T-cell (primary cell): ENCODE measurements at regions not wholly inside any gene's neighbourhood (a gene's known extent, or its start where the extent isn't known, plus 50 kb on each side); places are given as distances from the start of the nearest gene placed in this dataset.

Source experiments
- ATAC-seq, 4 experiments: fragments of 200-7000 bp in 3 of 4; fragments of 150-1000 bp in 1 of 4; cut with Tn5 transposase; replicated peaks in 1 of 4; 1 replicate in 3 of 4; 2 replicates in 1 of 4; pipeline ENCODE4 v1.10.0; 2021; ENCODE audit warnings: moderate library complexity in 3 of 4, mild to moderate bottlenecking in 2 of 4, moderate number of reproducible peaks in 1 of 4
- CTCF ChIA-PET, 2 donors: fragments of 300-600 bp; sonication (Branson Sonifier 250); formaldehyde crosslinking; loops; one replicate each; lab custom pipeline; 2022; ENCODE audit warnings: antibody characterized with exemption in 2 of 2; lab: Charles Lee
- POLR2A ChIA-PET, 2 donors: fragments of 300-600 bp; sonication (Branson Sonifier 250); formaldehyde crosslinking; loops; one replicate each; lab custom pipeline; 2022; ENCODE audit warnings: antibody characterized with exemption in 2 of 2; lab: Charles Lee
- DNase-seq, 35 experiments: peaks; one replicate each; pipeline versions ENCODE4 v3.0.0 to v3.0.0-alpha.2; 2013 to 2023
- H3K27ac ChIP-seq: one replicate; pipeline ENCODE4 v1.5.1; 2013; ENCODE audit warnings: low read length
- H3K27me3 ChIP-seq, 2 experiments: replicated peaks in 1 of 2; 1 replicate in 1 of 2; 2 replicates in 1 of 2; pipeline versions ENCODE4 v1.6.1 to v1.7.0; 2013; ENCODE audit warnings: low read length in 1 of 2, mixed read lengths in 1 of 2; ENCODE audit not compliant: control insufficient read depth in 2 of 2, insufficient read depth in 2 of 2; ENCODE audit errors: extremely low read depth in 1 of 2
- H3K36me3 ChIP-seq, 2 donors: 1 replicate in 1 of 2; 2 replicates in 1 of 2; pipeline versions ENCODE4 v1.6.1 to v1.7.0; 2013; ENCODE audit warnings: low read length in 1 of 2; ENCODE audit not compliant: control insufficient read depth in 2 of 2, insufficient read depth in 1 of 2; ENCODE audit errors: extremely low read depth in 1 of 2
- H3K4me1 ChIP-seq, 2 experiments: 1 replicate in 1 of 2; 2 replicates in 1 of 2; pipeline versions ENCODE4 v1.6.1 to v1.7.0; 2013; ENCODE audit warnings: low read length in 2 of 2, mixed read lengths in 1 of 2; ENCODE audit not compliant: insufficient read depth in 2 of 2, control insufficient read depth in 1 of 2; ENCODE audit errors: extremely low read depth in 1 of 2
- H3K4me3 ChIP-seq, 2 donors: 1 replicate in 1 of 2; 2 replicates in 1 of 2; pipeline versions ENCODE4 v1.5.1 to v1.7.0; 2013; ENCODE audit warnings: mild to moderate bottlenecking in 2 of 2, low read length in 1 of 2, moderate library complexity in 1 of 2; ENCODE audit not compliant: control insufficient read depth in 1 of 2; ENCODE audit errors: extremely low read depth in 1 of 2
- H3K9me3 ChIP-seq: 2 replicates; pipeline ENCODE4 v1.7.0; 2013
- H3K27ac Mint-ChIP-seq, 2 donors: one replicate each; pipeline ENCODE4 v1.8.0; 2020 to 2021; ENCODE audit warnings: mild to moderate bottlenecking in 2 of 2, mixed read lengths in 2 of 2
- H3K27me3 Mint-ChIP-seq, 2 donors: one replicate each; pipeline ENCODE4 v1.8.0; 2021 to 2022; ENCODE audit warnings: mixed read lengths in 2 of 2
- H3K36me3 Mint-ChIP-seq: one replicate; pipeline ENCODE4 v1.8.0; 2021; ENCODE audit warnings: mixed read lengths
- H3K4me1 Mint-ChIP-seq, 3 donors: one replicate each; pipeline ENCODE4 v1.8.0; 2020 to 2022; ENCODE audit warnings: mixed read lengths in 3 of 3, mild to moderate bottlenecking in 1 of 3
- H3K4me3 Mint-ChIP-seq, 3 donors: one replicate each; pipeline ENCODE4 v1.8.0; 2020 to 2022; ENCODE audit warnings: mild to moderate bottlenecking in 3 of 3, mixed read lengths in 3 of 3, moderate library complexity in 3 of 3
- H3K9me3 Mint-ChIP-seq, 3 donors: one replicate each; pipeline ENCODE4 v1.8.0; 2020 to 2022; ENCODE audit warnings: mixed read lengths in 3 of 3
- WGBS: methylation state at CpG from one replicate; pipeline ENCODE4 v1.1.5; 2013; ENCODE audit warnings: missing lambda C conversion rate; ENCODE audit not compliant: insufficient coverage; 5-methylcytosine and 5-hydroxymethylcytosine counted together

GRCh38 chr15:70399204-70399603 lies 301.5 kb upstream of the TLE3 start:
- no peak for ATAC-seq
- Mint-ChIP-seq H3K27ac (no peak overlapping the region), H3K27me3 (peaks cover 9 to 10% of the 10 kb centered on the region in 2 donors), H3K4me3 (no peak overlapping the region), H3K36me3 (no peaks in the 10 kb centered on the region), H3K4me1 (no peaks in the 10 kb centered on the region), H3K9me3 (no peaks in the 10 kb centered on the region)
- H3K4me3 ChIP-seq: no peak overlapping the region
- no peaks in the 10 kb centered on the region for H3K4me1 ChIP-seq
- no peaks in the 10 kb centered on the region for H3K9me3 ChIP-seq
- POLR2A ChIA-PET: no interaction called here
- H3K36me3 ChIP-seq: no peaks in the 10 kb centered on the region
- no peak for DNase-seq
- CTCF ChIA-PET: no interaction called here
- no peak overlapping the region for H3K27ac ChIP-seq
- H3K27me3 ChIP-seq: peaks cover 0 to 18% of the 10 kb centered on the region in 2 experiments

GRCh38 chr15:70398694-70399093 lies 301.0 kb upstream of the TLE3 start:
- POLR2A ChIA-PET: no interaction called here
- ATAC-seq: no peak
- no peaks in the 10 kb centered on the region for H3K36me3 Mint-ChIP-seq
- WGBS: 100% methylated on average over 1 of the region's 4 CpGs
- H3K4me3 ChIP-seq: no peak overlapping the region
- CTCF ChIA-PET: interaction anchor here in 1 of 2 donors (0.9 kb wide), 1 partner anchor 822 kb away, joined by 3 read pairs; no protein-coding TSS in a partner anchor
- no peak overlapping the region for H3K27ac ChIP-seq
- H3K27ac Mint-ChIP-seq: no peak overlapping the region
- H3K36me3 ChIP-seq: no peaks in the 10 kb centered on the region
- H3K27me3 ChIP-seq: peaks cover 0 to 15% of the 10 kb centered on the region in 2 experiments
- no peaks in the 10 kb centered on the region for H3K9me3 ChIP-seq
- peaks cover 9 to 10% of the 10 kb centered on the region in 2 donors for H3K27me3 Mint-ChIP-seq
- H3K4me3 Mint-ChIP-seq: no peak overlapping the region
- H3K4me1 ChIP-seq: no peaks in the 10 kb centered on the region
- no peak for DNase-seq
- H3K4me1 Mint-ChIP-seq: no peaks in the 10 kb centered on the region
- no peaks in the 10 kb centered on the region for H3K9me3 Mint-ChIP-seq

- WGBS: no CpG with 5 or more reads among the region's 9 CpGs
- ATAC-seq: no peak
Measured at GRCh38 chr15:70396807-70397206, 299.1 kb upstream of the TLE3 start.

GRCh38 chr15:70395164-70395563 lies 297.4 kb upstream of the TLE3 start:
- H3K27me3 ChIP-seq: peaks cover 0 to 12% of the 10 kb centered on the region in 2 experiments
- no peak for ATAC-seq
- Mint-ChIP-seq H3K36me3 (no peaks in the 10 kb centered on the region), H3K4me1 (no peaks in the 10 kb centered on the region), H3K9me3 (no peaks in the 10 kb centered on the region), H3K27me3 (peaks cover 4 to 6% of the 10 kb centered on the region in 2 donors), H3K27ac (no peak overlapping the region), H3K4me3 (no peak overlapping the region)
- no peak overlapping the region for H3K4me3 ChIP-seq
- 89% methylated on average over 9 of the region's 11 CpGs for WGBS
- ChIA-PET CTCF (no interaction called here), POLR2A (no interaction called here)
- DNase-seq: no peak
- no peaks in the 10 kb centered on the region for H3K4me1 ChIP-seq
- H3K27ac ChIP-seq: no peak overlapping the region
- no peaks in the 10 kb centered on the region for H3K9me3 ChIP-seq
- H3K36me3 ChIP-seq: no peaks in the 10 kb centered on the region

More at GRCh38 chr15:70396807-70397206, 299.1 kb upstream of the TLE3 start:
- ChIA-PET CTCF (no interaction called here), POLR2A (interaction anchor here in 1 of 2 donors (0.6 kb wide), 1 partner anchor 182 kb away, joined by 3 read pairs; no protein-coding TSS in a partner anchor)
- Histone ChIP-seq H3K27ac (no peak overlapping the region), H3K9me3 (no peaks in the 10 kb centered on the region), H3K27me3 (peaks cover 0 to 14% of the 10 kb centered on the region in 2 experiments), H3K4me1 (no peaks in the 10 kb centered on the region), H3K36me3 (no peaks in the 10 kb centered on the region), H3K4me3 (no peak overlapping the region)
- no peaks in the 10 kb centered on the region for H3K36me3 Mint-ChIP-seq
- peak overlapping the region in 1 of 2 donors; percentile 16 for H3K27ac Mint-ChIP-seq
- H3K4me3 Mint-ChIP-seq: no peak overlapping the region
- no peaks in the 10 kb centered on the region for H3K4me1 Mint-ChIP-seq
- peaks cover 4 to 6% of the 10 kb centered on the region in 2 donors for H3K27me3 Mint-ChIP-seq
- no peak for DNase-seq
- no peaks in the 10 kb centered on the region for H3K9me3 Mint-ChIP-seq

GRCh38 chr15:70390723-70391122 lies 293.0 kb upstream of the TLE3 start:
- Histone ChIP-seq H3K9me3 (no peaks in the 10 kb centered on the region), H3K36me3 (no peaks in the 10 kb centered on the region), H3K4me3 (no peak overlapping the region), H3K4me1 (no peaks in the 10 kb centered on the region), H3K27me3 (peaks cover 0 to 10% of the 10 kb centered on the region in 2 experiments), H3K27ac (no peak overlapping the region)
- ATAC-seq: no peak
- H3K9me3 Mint-ChIP-seq: no peaks in the 10 kb centered on the region
- H3K4me1 Mint-ChIP-seq: peaks cover 0 to 2% (median 0%) of the 10 kb centered on the region in 3 donors
- no peaks in the 10 kb centered on the region for H3K36me3 Mint-ChIP-seq
- POLR2A ChIA-PET: interaction anchor here in 1 of 2 donors (0.5 kb wide), 1 partner anchor 14 kb away, joined by 6 read pairs; no protein-coding TSS in a partner anchor
- CTCF ChIA-PET: interaction anchor here in 1 of 2 donors (0.6 kb wide), 1 partner anchor 720 kb away, joined by 3 read pairs; no protein-coding TSS in a partner anchor
- no peak for DNase-seq
- H3K4me3 Mint-ChIP-seq: no peak overlapping the region
- H3K27me3 Mint-ChIP-seq: peaks cover 4 to 6% of the 10 kb centered on the region in 2 donors
- H3K27ac Mint-ChIP-seq: no peak overlapping the region

- no peaks in the 10 kb centered on the region for H3K9me3 Mint-ChIP-seq
- Histone ChIP-seq H3K9me3 (no peaks in the 10 kb centered on the region), H3K36me3 (no peaks in the 10 kb centered on the region), H3K27ac (no peak overlapping the region), H3K27me3 (peaks cover 0 to 4% of the 10 kb centered on the region in 2 experiments), H3K4me3 (no peak overlapping the region), H3K4me1 (no peaks in the 10 kb centered on the region)
- peaks cover 0 to 2% (median 0%) of the 10 kb centered on the region in 3 donors for H3K4me1 Mint-ChIP-seq
- no peaks in the 10 kb centered on the region for H3K27me3 Mint-ChIP-seq
- H3K27ac Mint-ChIP-seq: no peak overlapping the region
- ATAC-seq: no peak
- ChIA-PET CTCF (no interaction called here), POLR2A (interaction anchor here in 1 of 2 donors (0.5 kb wide), 1 partner anchor 281 kb away, joined by 3 read pairs; no protein-coding TSS in a partner anchor)
- DNase-seq: no peak
- WGBS: no CpG with 5 or more reads among the region's 2 CpGs
- H3K36me3 Mint-ChIP-seq: no peaks in the 10 kb centered on the region
- no peak overlapping the region for H3K4me3 Mint-ChIP-seq
Measured at GRCh38 chr15:70387993-70388392, 290.3 kb upstream of the TLE3 start.
